K562 (cell line): ENCODE measurements at regions not wholly inside any gene's neighbourhood (a gene's known extent, or its start where the extent isn't known, plus 50 kb on each side); places are given as distances from the start of the nearest gene placed in this dataset.

Experiments used
- ATAC-seq: fragments of 200-7000 bp; cut with Tn5 transposase; 3 replicates; pipeline ENCODE4 v1.9.1; 2020; ENCODE audit warnings: moderate library complexity
- BruUV-seq: library from RNA; stranded (reverse); fragments of 400-500 nt; replicated peaks from 2 replicates; lab custom pipeline; 2021; lab: Mats Ljungman, UMichigan
- CTCF ChIA-PET: fragments of 300-600 bp; formaldehyde crosslinking; extraction: SDS; loops from one replicate; lab custom pipeline; 2021; ENCODE audit warnings: low intra/inter-chr PET ratio; lab: Yijun Ruan, JAX
- POLR2A ChIA-PET: fragments of 300-600, 350-650 bp; sonication (Branson Sonifier 250); formaldehyde crosslinking; extraction: SDS; loops from one replicate; lab custom pipeline; 2021; ENCODE audit warnings: antibody characterized with exemption, inconsistent platforms; lab: Yijun Ruan, JAX
- DNase-seq, 4 experiments: peaks; one replicate each; pipeline versions ENCODE4 v3.0.0 to v3.0.0-alpha.2; 2011 to 2018; ENCODE audit warnings: low spot score in 3 of 4, mixed read lengths in 3 of 4; ENCODE audit errors: extremely low read depth in 1 of 4
- FAIRE-seq: peaks from 2 replicates; lab custom pipeline; 2011; peaks lifted over from hg19 to GRCh38; lab: Jason Lieb, UNC
- H2AFZ ChIP-seq: 2 replicates; pipeline ENCODE4 v1.6.0; 2011; ENCODE audit warnings: low read depth, low read length, control low read depth, inconsistent platforms
- H3K27ac ChIP-seq: fragments of 200-600 bp; 3 replicates; pipeline ENCODE4 v1.8.0; 2011; ENCODE audit warnings: low read depth, mild to moderate bottlenecking, control low read depth, inconsistent platforms, low read length, moderate library complexity, mixed read lengths; ENCODE audit errors: extremely low read depth
- H3K27me3 ChIP-seq, 2 experiments: fragments of 300-600 bp in 1 of 2; 2 replicates in 1 of 2; 3 replicates in 1 of 2; pipeline versions ENCODE4 v1.6.0 to v1.8.0; 2011; ENCODE audit warnings: inconsistent platforms in 2 of 2, low read length in 2 of 2, mild to moderate bottlenecking in 1 of 2, mixed read lengths in 1 of 2, moderate library complexity in 1 of 2; ENCODE audit not compliant: control insufficient read depth in 2 of 2, insufficient read depth in 2 of 2
- H3K36me3 ChIP-seq: fragments of 300-600 bp; 3 replicates; pipeline ENCODE4 v1.8.0; 2011; ENCODE audit warnings: mild to moderate bottlenecking, low read length, inconsistent platforms; ENCODE audit not compliant: control insufficient read depth, insufficient read depth
- H3K4me1 ChIP-seq, 2 experiments: fragments of 200-600 bp in 1 of 2; replicated peaks in 1 of 2; 2 replicates in 1 of 2; 3 replicates in 1 of 2; pipeline versions ENCODE4 v1.5.1 to v1.8.0; 2011; ENCODE audit warnings: inconsistent platforms in 2 of 2, low read length in 2 of 2, mild to moderate bottlenecking in 1 of 2, mixed read lengths in 1 of 2, moderate library complexity in 1 of 2; ENCODE audit not compliant: control insufficient read depth in 2 of 2, insufficient read depth in 2 of 2
- H3K4me2 ChIP-seq: 2 replicates; pipeline ENCODE4 v1.6.1; 2011; ENCODE audit warnings: low read length, control low read depth, inconsistent platforms, mixed read lengths; ENCODE audit not compliant: insufficient read depth
- H3K4me3 ChIP-seq: fragments of 200-600 bp; sonication (generic), shearing (Covaris generic); 2 replicates; pipeline ENCODE4 v1.5.1; 2016; ENCODE audit warnings: control low read depth, inconsistent platforms
- H3K79me2 ChIP-seq: fragments of 200-600 bp; 3 replicates; pipeline ENCODE4 v1.8.0; 2011; ENCODE audit warnings: low read length, inconsistent platforms; ENCODE audit not compliant: control insufficient read depth, insufficient read depth
- H3K9ac ChIP-seq, 2 experiments: 2 replicates each; pipeline versions ENCODE4 v1.6.0 to v1.6.1; 2011; ENCODE audit warnings: low read depth in 2 of 2, low read length in 2 of 2, control low read depth in 1 of 2, inconsistent platforms in 1 of 2, mild to moderate bottlenecking in 1 of 2, mixed read lengths in 1 of 2; ENCODE audit not compliant: insufficient read depth in 1 of 2
- H3K9me1 ChIP-seq: one replicate; pipeline ENCODE4 v1.6.0; 2011; ENCODE audit warnings: inconsistent platforms, mild to moderate bottlenecking, low read length, moderate library complexity; ENCODE audit not compliant: control insufficient read depth, insufficient read depth
- H3K9me3 ChIP-seq: replicated peaks from 2 replicates; pipeline ENCODE4 v1.5.1; 2011; ENCODE audit warnings: low read depth, low read length, inconsistent platforms; ENCODE audit not compliant: control insufficient read depth, insufficient read depth
- H4K20me1 ChIP-seq: replicated peaks from 2 replicates; pipeline ENCODE4 v1.6.1; 2011; ENCODE audit warnings: low read length, inconsistent platforms, mixed read lengths; ENCODE audit not compliant: control insufficient read depth, insufficient read depth
- CREB1 ChIP-seq, 2 experiments: sonication (generic) in 1 of 2; formaldehyde crosslinking in 1 of 2; IDR thresholded peaks; 2 replicates each; pipeline versions ENCODE4 v1.6.1 to v1.8.0; 2012 to 2022; ENCODE audit warnings: inconsistent platforms in 1 of 2, mild to moderate bottlenecking in 1 of 2, missing genetic modification reagents in 1 of 2, moderate library complexity in 1 of 2
- MTA3 ChIP-seq: fragments of 450-650 bp; formaldehyde crosslinking; IDR thresholded peaks from 2 replicates; pipeline ENCODE4 v1.6.1; 2017; ENCODE audit warnings: mild to moderate bottlenecking, borderline replicate concordance
- MYC ChIP-seq, 2 experiments: fragments of 250-450 bp in 1 of 2; sonication (Bioruptor Pico) in 1 of 2; IDR thresholded peaks; 2 replicates each; pipeline versions ENCODE4 v1.5.1 to v1.6.1; 2012 to 2021; ENCODE audit warnings: low read depth in 2 of 2, borderline replicate concordance in 1 of 2, improper control_type of control experiment in 1 of 2, low read length in 1 of 2, mild to moderate bottlenecking in 1 of 2, moderate library complexity in 1 of 2
- THRAP3 ChIP-seq: fragments of 450-650 bp; IDR thresholded peaks from 2 replicates; pipeline ENCODE4 v1.6.1; 2016; ENCODE audit warnings: mild to moderate bottlenecking, inconsistent platforms, borderline replicate concordance
- WGBS: fragments of 100-300 bp; shearing (Covaris generic); methylation state at CpG from one replicate; pipeline ENCODE4 v1.1.6; 2016; ENCODE audit warnings: low coverage, mixed read lengths; ENCODE audit not compliant: insufficient coverage; ENCODE audit errors: missing lambda C conversion rate; 5-methylcytosine and 5-hydroxymethylcytosine counted together
- in situ Hi-C: fragments of 300-500 bp; cut with MboI; formaldehyde crosslinking; loops from 4 replicates; pipeline ENCODE4 v1.15.0; 2018; ENCODE audit warnings: inconsistent platforms, mixed read lengths
- intact Hi-C: fragments of 100-400 bp; cut with micrococcal nuclease; formaldehyde crosslinking; loops from 2 replicates; pipeline ENCODE4 v1.14.2; 2022
- TF ChIP-seq, protein P1 (sequence below): fragments of 250-450 bp; sonication (Bioruptor Pico); IDR thresholded peaks from 2 replicates; pipeline ENCODE4 v1.8.0; 2021; ENCODE audit warnings: moderate library complexity, mild to moderate bottlenecking, inconsistent platforms

- H3K9ac ChIP-seq = no peak overlapping the region
- H3K9me1 ChIP-seq = no peaks in the 10 kb centered on the region
- no peak overlapping the region for H3K27ac ChIP-seq
- no peaks in the 10 kb centered on the region for H3K4me1 ChIP-seq
- H3K36me3 ChIP-seq = peaks cover 19% of the 10 kb centered on the region; the same call in 1 of the 3 replicates
- no peaks in the 10 kb centered on the region for H4K20me1 ChIP-seq
- ChIA-PET CTCF (no interaction called here), POLR2A (no interaction called here)
- H3K4me2 ChIP-seq = no peak overlapping the region
- BruUV-seq = no TSS peak
- in situ Hi-C loops = no loop called here
- H3K4me3 ChIP-seq = no peak overlapping the region
- H3K79me2 ChIP-seq = no peaks in the 10 kb centered on the region
- FAIRE-seq = no peak
- TF ChIP-seq MTA3 (no peak), MYC (IDR thresholded peaks at IDR 0.05; ENCODE audit: low read depth, low read length) (no peak), MYC (CRISPR knock-in tag; IDR thresholded peaks at IDR 0.05; ENCODE audit: borderline replicate concordance, low read depth) (no peak), CREB1 (IDR thresholded peaks at IDR 0.05) (no peak), CREB1 (CRISPR knock-in tag; IDR thresholded peaks at IDR 0.05) (no peak), THRAP3 (no peak)
- TF ChIP-seq, protein P1, sequence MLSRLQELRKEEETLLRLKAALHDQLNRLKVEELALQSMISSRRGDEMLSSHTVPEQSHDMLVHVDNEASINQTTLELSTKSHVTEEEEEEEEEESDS (CRISPR knock-in tag) = no peak
- DNase-seq = no peak
- WGBS = 79% methylated on average over 8 of the region's 9 CpGs
- no peaks in the 10 kb centered on the region for H3K9me3 ChIP-seq
- H3K27me3 ChIP-seq = no peaks in the 10 kb centered on the region
- intact Hi-C loops = no loop called here
- no peak for ATAC-seq
- H2AFZ ChIP-seq = no peak overlapping the region
Observed at GRCh38 chr12:91870872-91871707, 274.6 kb downstream of the BTG1 start.
